ENCODE measurements at regions not wholly inside any gene's neighbourhood (a gene's known extent, or its start where the extent isn't known, plus 50 kb on each side); places are given as distances from the start of the nearest gene placed in this dataset.

- Histone ChIP-seq H3K27me3 (ENCODE audit: control insufficient read depth, insufficient read depth, low read length) (no peaks in the 10 kb centered on the region), H3K4me3 (ENCODE audit: insufficient read depth, low read depth, low read length) (no peak overlapping the region), H3K36me3 (replicated peaks; ENCODE audit: control insufficient read depth, insufficient read depth, low read length) (no peaks in the 10 kb centered on the region)
- DNase-seq, result peak; percentile 22
Observed at GRCh38 chr6:156189195-156189594, 588.0 kb upstream of the ARID1B start.

- H3K36me3 ChIP-seq (replicated peaks; ENCODE audit: control insufficient read depth, insufficient read depth, low read length), result no peaks in the 10 kb centered on the region
Observed at GRCh38 chr6:156185113-156185512, 592.1 kb upstream of the ARID1B start.

GRCh38 chr6:156183678-156184077, 593.5 kb upstream of the ARID1B start:
- no peak overlapping the region for H3K4me3 ChIP-seq (ENCODE audit: insufficient read depth, low read depth, low read length)
- H3K36me3 ChIP-seq (replicated peaks; ENCODE audit: control insufficient read depth, insufficient read depth, low read length), result no peaks in the 10 kb centered on the region
- no peak for DNase-seq
- H3K27me3 ChIP-seq (ENCODE audit: control insufficient read depth, insufficient read depth, low read length), result no peaks in the 10 kb centered on the region

More at GRCh38 chr6:156185113-156185512, 592.1 kb upstream of the ARID1B start:
- DNase-seq, result no peak
- no peak overlapping the region for H3K4me3 ChIP-seq (ENCODE audit: insufficient read depth, low read depth, low read length)
- H3K27me3 ChIP-seq (ENCODE audit: control insufficient read depth, insufficient read depth, low read length), result no peaks in the 10 kb centered on the region

- no peak overlapping the region for H3K4me3 ChIP-seq (ENCODE audit: insufficient read depth, low read depth, low read length)
- H3K27me3 ChIP-seq (ENCODE audit: control insufficient read depth, insufficient read depth, low read length), result no peaks in the 10 kb centered on the region
- H3K36me3 ChIP-seq (replicated peaks; ENCODE audit: control insufficient read depth, insufficient read depth, low read length), result no peaks in the 10 kb centered on the region
- no peak for DNase-seq
Observed at GRCh38 chr6:156182356-156182755, 594.8 kb upstream of the ARID1B start.

GRCh38 chr6:156181506-156181905, 595.7 kb upstream of the ARID1B start:
- no peaks in the 10 kb centered on the region for H3K36me3 ChIP-seq (replicated peaks; ENCODE audit: control insufficient read depth, insufficient read depth, low read length)
- H3K27me3 ChIP-seq (ENCODE audit: control insufficient read depth, insufficient read depth, low read length), result no peaks in the 10 kb centered on the region
- no peak for DNase-seq
- H3K4me3 ChIP-seq (ENCODE audit: insufficient read depth, low read depth, low read length), result no peak overlapping the region

- peak; percentile 55 for DNase-seq
- Histone ChIP-seq H3K27me3 (ENCODE audit: control insufficient read depth, insufficient read depth, low read length) (no peaks in the 10 kb centered on the region; the same call in 1 of the 2 replicates), H3K36me3 (replicated peaks; ENCODE audit: control insufficient read depth, insufficient read depth, low read length) (no peaks in the 10 kb centered on the region), H3K4me3 (ENCODE audit: insufficient read depth, low read depth, low read length) (no peak overlapping the region)
Observed at GRCh38 chr6:156175971-156176421, 601.2 kb upstream of the ARID1B start.

GRCh38 chr6:156175433-156175832, 601.7 kb upstream of the ARID1B start:
- Histone ChIP-seq H3K27me3 (ENCODE audit: control insufficient read depth, insufficient read depth, low read length) (no peaks in the 10 kb centered on the region; the same call in 1 of the 2 replicates), H3K36me3 (replicated peaks; ENCODE audit: control insufficient read depth, insufficient read depth, low read length) (no peaks in the 10 kb centered on the region), H3K4me3 (ENCODE audit: insufficient read depth, low read depth, low read length) (no peak overlapping the region)
- DNase-seq, result no peak

GRCh38 chr6:156174031-156174890, 602.9 kb upstream of the ARID1B start:
- no peaks in the 10 kb centered on the region; the same call in 1 of the 2 replicates for H3K27me3 ChIP-seq (ENCODE audit: control insufficient read depth, insufficient read depth, low read length)
- DNase-seq, result no peak
- no peak overlapping the region for H3K4me3 ChIP-seq (ENCODE audit: insufficient read depth, low read depth, low read length)
- H3K36me3 ChIP-seq (replicated peaks; ENCODE audit: control insufficient read depth, insufficient read depth, low read length), result no peaks in the 10 kb centered on the region

GRCh38 chr6:156169371-156169770, 607.8 kb upstream of the ARID1B start:
- Histone ChIP-seq H3K36me3 (replicated peaks; ENCODE audit: control insufficient read depth, insufficient read depth, low read length) (no peaks in the 10 kb centered on the region), H3K27me3 (ENCODE audit: control insufficient read depth, insufficient read depth, low read length) (no peaks in the 10 kb centered on the region; the same call in 1 of the 2 replicates), H3K4me3 (ENCODE audit: insufficient read depth, low read depth, low read length) (no peak overlapping the region)
- DNase-seq, result no peak

- no peak for DNase-seq
- Histone ChIP-seq H3K27me3 (ENCODE audit: control insufficient read depth, insufficient read depth, low read length) (no peaks in the 10 kb centered on the region), H3K4me3 (ENCODE audit: insufficient read depth, low read depth, low read length) (no peak overlapping the region), H3K36me3 (replicated peaks; ENCODE audit: control insufficient read depth, insufficient read depth, low read length) (no peaks in the 10 kb centered on the region)
Observed at GRCh38 chr6:156167625-156168071, 609.5 kb upstream of the ARID1B start.

- Histone ChIP-seq H3K4me3 (ENCODE audit: insufficient read depth, low read depth, low read length) (no peak overlapping the region), H3K36me3 (replicated peaks; ENCODE audit: control insufficient read depth, insufficient read depth, low read length) (no peaks in the 10 kb centered on the region), H3K27me3 (ENCODE audit: control insufficient read depth, insufficient read depth, low read length) (no peaks in the 10 kb centered on the region)
- DNase-seq, result no peak
Observed at GRCh38 chr6:156167016-156167624, 610.1 kb upstream of the ARID1B start.

- no peak for DNase-seq
- no peaks in the 10 kb centered on the region for H3K36me3 ChIP-seq (replicated peaks; ENCODE audit: control insufficient read depth, insufficient read depth, low read length)
- H3K27me3 ChIP-seq (ENCODE audit: control insufficient read depth, insufficient read depth, low read length), result no peaks in the 10 kb centered on the region
- no peak overlapping the region for H3K4me3 ChIP-seq (ENCODE audit: insufficient read depth, low read depth, low read length)
Observed at GRCh38 chr6:156166093-156166492, 611.1 kb upstream of the ARID1B start.

- no peaks in the 10 kb centered on the region for H3K27me3 ChIP-seq (ENCODE audit: control insufficient read depth, insufficient read depth, low read length)
- H3K4me3 ChIP-seq (ENCODE audit: insufficient read depth, low read depth, low read length), result no peak overlapping the region
- H3K36me3 ChIP-seq (replicated peaks; ENCODE audit: control insufficient read depth, insufficient read depth, low read length), result no peaks in the 10 kb centered on the region
- DNase-seq, result no peak
Observed at GRCh38 chr6:156164701-156165452, 612.3 kb upstream of the ARID1B start.

- H3K27me3 ChIP-seq (ENCODE audit: control insufficient read depth, insufficient read depth, low read length), result no peaks in the 10 kb centered on the region
- H3K4me3 ChIP-seq (ENCODE audit: insufficient read depth, low read depth, low read length), result no peak overlapping the region
- no peaks in the 10 kb centered on the region for H3K36me3 ChIP-seq (replicated peaks; ENCODE audit: control insufficient read depth, insufficient read depth, low read length)
- DNase-seq, result no peak
Observed at GRCh38 chr6:156163311-156163710, 613.9 kb upstream of the ARID1B start.

Measured in H7 (cell line).